ENCODE measurements at regions not wholly inside any gene's neighbourhood (a gene's known extent, or its start where the extent isn't known, plus 50 kb on each side); places are given as distances from the start of the nearest gene placed in this dataset.

- Histone ChIP-seq H3K36me3 (ENCODE audit: control insufficient read depth in 5 of 5, insufficient read depth in 5 of 5, low read length in 5 of 5) (no peaks in the 10 kb centered on the region), H3K9ac (ENCODE audit: low read length in 5 of 5) (no peak overlapping the region), H3K27ac (ENCODE audit: low read depth, low read length) (no peak overlapping the region), H3K4me1 (ENCODE audit: control insufficient read depth in 5 of 5, insufficient read depth in 5 of 5, low read length in 5 of 5) (peaks cover 0 to 20% (median 3%) of the 10 kb centered on the region in 5 donors), H3K4me3 (ENCODE audit: low read depth in 1 of 5, low read length in 5 of 5) (no peak overlapping the region), H3K27me3 (ENCODE audit: control insufficient read depth in 5 of 5, insufficient read depth in 4 of 5, low read length in 5 of 5) (no peaks in the 10 kb centered on the region), H3K9me3 (ENCODE audit: control insufficient read depth in 5 of 5, low read length in 5 of 5) (no peaks in the 10 kb centered on the region)
Observed at GRCh38 chr3:22453906-22454535, 703.0 kb upstream of the ZNF385D start.

GRCh38 chr3:22469995-22470394, 719.0 kb upstream of the ZNF385D start:
- H3K4me3 ChIP-seq (ENCODE audit: low read depth in 1 of 5, low read length in 5 of 5), result no peak overlapping the region
- no peak overlapping the region for H3K9ac ChIP-seq (ENCODE audit: low read length in 5 of 5)
- H3K36me3 ChIP-seq (ENCODE audit: control insufficient read depth in 5 of 5, insufficient read depth in 5 of 5, low read length in 5 of 5), result no peaks in the 10 kb centered on the region
- no peaks in the 10 kb centered on the region for H3K9me3 ChIP-seq (ENCODE audit: control insufficient read depth in 5 of 5, low read length in 5 of 5)
- no peaks in the 10 kb centered on the region for H3K4me1 ChIP-seq (ENCODE audit: control insufficient read depth in 5 of 5, insufficient read depth in 5 of 5, low read length in 5 of 5)
- H3K27me3 ChIP-seq (ENCODE audit: control insufficient read depth in 5 of 5, insufficient read depth in 4 of 5, low read length in 5 of 5), result no peaks in the 10 kb centered on the region
- H3K27ac ChIP-seq (ENCODE audit: low read depth, low read length), result no peak overlapping the region

GRCh38 chr3:22471557-22471956, 720.5 kb upstream of the ZNF385D start:
- Histone ChIP-seq H3K36me3 (ENCODE audit: control insufficient read depth in 5 of 5, insufficient read depth in 5 of 5, low read length in 5 of 5) (no peaks in the 10 kb centered on the region), H3K27ac (ENCODE audit: low read depth, low read length) (no peak overlapping the region), H3K4me1 (ENCODE audit: control insufficient read depth in 5 of 5, insufficient read depth in 5 of 5, low read length in 5 of 5) (no peaks in the 10 kb centered on the region), H3K9me3 (ENCODE audit: control insufficient read depth in 5 of 5, low read length in 5 of 5) (no peaks in the 10 kb centered on the region), H3K9ac (ENCODE audit: low read length in 5 of 5) (no peak overlapping the region), H3K27me3 (ENCODE audit: control insufficient read depth in 5 of 5, insufficient read depth in 4 of 5, low read length in 5 of 5) (no peaks in the 10 kb centered on the region), H3K4me3 (ENCODE audit: low read depth in 1 of 5, low read length in 5 of 5) (no peak overlapping the region)

GRCh38 chr3:22474706-22475445, 723.9 kb upstream of the ZNF385D start:
- Histone ChIP-seq H3K9me3 (ENCODE audit: control insufficient read depth in 5 of 5, low read length in 5 of 5) (no peaks in the 10 kb centered on the region), H3K4me1 (ENCODE audit: control insufficient read depth in 5 of 5, insufficient read depth in 5 of 5, low read length in 5 of 5) (no peaks in the 10 kb centered on the region), H3K36me3 (ENCODE audit: control insufficient read depth in 5 of 5, insufficient read depth in 5 of 5, low read length in 5 of 5) (no peaks in the 10 kb centered on the region), H3K4me3 (ENCODE audit: low read depth in 1 of 5, low read length in 5 of 5) (no peak overlapping the region), H3K9ac (ENCODE audit: low read length in 5 of 5) (no peak overlapping the region), H3K27ac (ENCODE audit: low read depth, low read length) (no peak overlapping the region), H3K27me3 (ENCODE audit: control insufficient read depth in 5 of 5, insufficient read depth in 4 of 5, low read length in 5 of 5) (no peaks in the 10 kb centered on the region)

- H3K27me3 ChIP-seq (ENCODE audit: control insufficient read depth in 5 of 5, insufficient read depth in 4 of 5, low read length in 5 of 5), result no peaks in the 10 kb centered on the region
- no peaks in the 10 kb centered on the region for H3K9me3 ChIP-seq (ENCODE audit: control insufficient read depth in 5 of 5, low read length in 5 of 5)
- H3K4me1 ChIP-seq (ENCODE audit: control insufficient read depth in 5 of 5, insufficient read depth in 5 of 5, low read length in 5 of 5), result no peaks in the 10 kb centered on the region
- no peak overlapping the region for H3K4me3 ChIP-seq (ENCODE audit: low read depth in 1 of 5, low read length in 5 of 5)
- no peak overlapping the region for H3K9ac ChIP-seq (ENCODE audit: low read length in 5 of 5)
- no peaks in the 10 kb centered on the region for H3K36me3 ChIP-seq (ENCODE audit: control insufficient read depth in 5 of 5, insufficient read depth in 5 of 5, low read length in 5 of 5)
- no peak overlapping the region for H3K27ac ChIP-seq (ENCODE audit: low read depth, low read length)
Observed at GRCh38 chr3:22475665-22476240, 724.7 kb upstream of the ZNF385D start.

- Histone ChIP-seq H3K27ac (ENCODE audit: low read depth, low read length) (no peak overlapping the region), H3K9me3 (ENCODE audit: control insufficient read depth in 5 of 5, low read length in 5 of 5) (no peaks in the 10 kb centered on the region), H3K9ac (ENCODE audit: low read length in 5 of 5) (no peak overlapping the region), H3K36me3 (ENCODE audit: control insufficient read depth in 5 of 5, insufficient read depth in 5 of 5, low read length in 5 of 5) (no peaks in the 10 kb centered on the region), H3K4me1 (ENCODE audit: control insufficient read depth in 5 of 5, insufficient read depth in 5 of 5, low read length in 5 of 5) (no peaks in the 10 kb centered on the region), H3K27me3 (ENCODE audit: control insufficient read depth in 5 of 5, insufficient read depth in 4 of 5, low read length in 5 of 5) (no peaks in the 10 kb centered on the region), H3K4me3 (ENCODE audit: low read depth in 1 of 5, low read length in 5 of 5) (no peak overlapping the region)
Observed at GRCh38 chr3:22476976-22477375, 726.0 kb upstream of the ZNF385D start.

GRCh38 chr3:22485954-22486353, 717.2 kb upstream of the UBE2E2 start:
- no peak overlapping the region for H3K9ac ChIP-seq (ENCODE audit: low read length in 5 of 5)
- H3K4me1 ChIP-seq (ENCODE audit: control insufficient read depth in 5 of 5, insufficient read depth in 5 of 5, low read length in 5 of 5), result no peaks in the 10 kb centered on the region
- H3K27me3 ChIP-seq (ENCODE audit: control insufficient read depth in 5 of 5, insufficient read depth in 4 of 5, low read length in 5 of 5), result no peaks in the 10 kb centered on the region
- no peak overlapping the region for H3K4me3 ChIP-seq (ENCODE audit: low read depth in 1 of 5, low read length in 5 of 5)
- H3K9me3 ChIP-seq (ENCODE audit: control insufficient read depth in 5 of 5, low read length in 5 of 5), result no peaks in the 10 kb centered on the region
- H3K36me3 ChIP-seq (ENCODE audit: control insufficient read depth in 5 of 5, insufficient read depth in 5 of 5, low read length in 5 of 5), result no peaks in the 10 kb centered on the region
- H3K27ac ChIP-seq (ENCODE audit: low read depth, low read length), result no peak overlapping the region

- Histone ChIP-seq H3K27me3 (ENCODE audit: control insufficient read depth in 5 of 5, insufficient read depth in 4 of 5, low read length in 5 of 5) (no peaks in the 10 kb centered on the region), H3K27ac (ENCODE audit: low read depth, low read length) (peak overlapping the region; percentile 25), H3K9ac (ENCODE audit: low read length in 5 of 5) (no peak overlapping the region), H3K9me3 (ENCODE audit: control insufficient read depth in 5 of 5, low read length in 5 of 5) (no peaks in the 10 kb centered on the region), H3K4me3 (ENCODE audit: low read depth in 1 of 5, low read length in 5 of 5) (no peak overlapping the region), H3K4me1 (ENCODE audit: control insufficient read depth in 5 of 5, insufficient read depth in 5 of 5, low read length in 5 of 5) (peaks cover 0 to 3% (median 0%) of the 10 kb centered on the region in 5 donors), H3K36me3 (ENCODE audit: control insufficient read depth in 5 of 5, insufficient read depth in 5 of 5, low read length in 5 of 5) (no peaks in the 10 kb centered on the region)
Observed at GRCh38 chr3:22490747-22491146, 712.4 kb upstream of the UBE2E2 start.

GRCh38 chr3:22491344-22491743, 711.8 kb upstream of the UBE2E2 start:
- H3K9me3 ChIP-seq (ENCODE audit: control insufficient read depth in 5 of 5, low read length in 5 of 5), result no peaks in the 10 kb centered on the region
- no peak overlapping the region for H3K4me3 ChIP-seq (ENCODE audit: low read depth in 1 of 5, low read length in 5 of 5)

GRCh38 chr3:22492342-22492741, 710.8 kb upstream of the UBE2E2 start:
- H3K4me3 ChIP-seq (ENCODE audit: low read depth in 1 of 5, low read length in 5 of 5), result no peak overlapping the region
- no peaks in the 10 kb centered on the region for H3K9me3 ChIP-seq (ENCODE audit: control insufficient read depth in 5 of 5, low read length in 5 of 5)
- H3K27ac ChIP-seq (ENCODE audit: low read depth, low read length), result no peak overlapping the region
- no peaks in the 10 kb centered on the region for H3K36me3 ChIP-seq (ENCODE audit: control insufficient read depth in 5 of 5, insufficient read depth in 5 of 5, low read length in 5 of 5)
- H3K4me1 ChIP-seq (ENCODE audit: control insufficient read depth in 5 of 5, insufficient read depth in 5 of 5, low read length in 5 of 5), result peaks cover 0 to 3% (median 0%) of the 10 kb centered on the region in 5 donors
- H3K9ac ChIP-seq (ENCODE audit: low read length in 5 of 5), result no peak overlapping the region
- no peaks in the 10 kb centered on the region for H3K27me3 ChIP-seq (ENCODE audit: control insufficient read depth in 5 of 5, insufficient read depth in 4 of 5, low read length in 5 of 5)

More at GRCh38 chr3:22491344-22491743, 711.8 kb upstream of the UBE2E2 start:
- Histone ChIP-seq H3K27ac (ENCODE audit: low read depth, low read length) (peak overlapping the region; percentile 25), H3K36me3 (ENCODE audit: control insufficient read depth in 5 of 5, insufficient read depth in 5 of 5, low read length in 5 of 5) (no peaks in the 10 kb centered on the region), H3K9ac (ENCODE audit: low read length in 5 of 5) (no peak overlapping the region), H3K4me1 (ENCODE audit: control insufficient read depth in 5 of 5, insufficient read depth in 5 of 5, low read length in 5 of 5) (peaks cover 0 to 3% (median 0%) of the 10 kb centered on the region in 5 donors), H3K27me3 (ENCODE audit: control insufficient read depth in 5 of 5, insufficient read depth in 4 of 5, low read length in 5 of 5) (no peaks in the 10 kb centered on the region)
